Stimulated activated CD4-positive, alpha-beta T cell treated with anti-CD3 and anti-CD28 coated beads, Interleukin-2, amount 100 ng/mL, for 4 hours (primary cell): ENCODE measurements at regions not wholly inside any gene's neighbourhood (a gene's known extent, or its start where the extent isn't known, plus 50 kb on each side); places are given as distances from the start of the nearest gene placed in this dataset.

Experiments
- DNase-seq: peaks from one replicate; pipeline ENCODE4 v3.0.0-alpha.2; 2020; ENCODE audit warnings: low read depth

DNA sequence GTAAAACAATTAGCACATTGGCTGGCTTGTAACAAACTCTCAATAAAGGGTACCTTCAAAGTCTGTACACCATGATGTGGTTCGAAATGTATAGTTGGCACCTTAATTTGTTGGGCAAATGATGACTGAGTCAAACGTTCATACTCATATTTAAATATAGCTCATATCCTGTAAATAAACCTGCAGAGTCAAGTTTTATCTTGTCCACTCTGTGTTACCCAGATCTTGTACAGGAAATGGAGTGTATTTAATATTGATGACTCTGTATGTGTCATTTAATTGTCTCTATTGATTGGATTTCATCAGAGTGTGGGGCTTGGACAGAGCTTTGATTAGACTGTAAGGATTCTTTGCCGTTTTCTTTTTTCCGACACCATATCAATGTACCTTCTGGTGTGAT lies 805.6 kb upstream of the ZEB2 start:
- DNase-seq, result no peak

DNA sequence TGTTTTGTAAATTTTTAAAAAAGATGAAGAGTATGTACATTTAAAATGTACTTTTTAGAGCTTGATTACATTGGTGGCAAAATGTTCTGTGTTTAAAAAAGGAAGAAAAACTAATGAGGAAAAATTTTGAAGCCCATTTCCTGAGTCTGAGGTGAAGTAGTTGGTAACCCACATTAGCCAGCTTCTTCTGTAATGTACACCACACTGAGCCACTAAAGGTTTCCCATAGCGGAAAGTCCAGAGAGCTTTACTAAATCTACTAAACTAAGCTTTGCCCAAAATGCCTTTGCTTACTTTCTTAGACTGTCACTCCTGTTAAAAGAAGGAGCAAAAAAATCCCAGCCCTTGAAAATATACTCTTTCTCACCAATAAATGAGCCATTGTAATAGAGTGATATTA lies 804.8 kb upstream of the ZEB2 start:
- DNase-seq, result no peak

DNA sequence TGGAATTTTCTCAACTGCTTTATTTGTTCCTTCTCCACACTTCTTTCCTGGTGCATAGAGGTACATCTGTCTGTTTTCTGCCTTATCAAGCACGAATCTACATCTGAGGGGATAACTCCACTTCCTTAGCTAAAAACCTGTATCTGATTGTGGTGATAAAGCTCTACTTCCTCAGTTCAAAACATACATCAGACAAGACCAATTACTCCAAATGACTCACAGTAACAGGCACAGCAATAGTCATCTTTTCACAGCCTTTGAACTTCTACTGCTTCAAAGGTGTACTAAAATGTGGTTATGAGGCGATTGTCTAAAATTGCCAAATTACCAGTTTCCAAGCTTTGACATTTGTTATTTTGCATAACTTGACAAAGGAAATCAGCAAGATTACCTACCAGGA lies 803.6 kb upstream of the ZEB2 start:
- DNase-seq, result no peak

GRCh38 chr2:145321344-145321743 lies 801.4 kb upstream of the ZEB2 start:
- DNase-seq, result no peak

- DNase-seq, result no peak
Measured at GRCh38 chr2:145316496-145316895, 796.6 kb upstream of the ZEB2 start.

DNA sequence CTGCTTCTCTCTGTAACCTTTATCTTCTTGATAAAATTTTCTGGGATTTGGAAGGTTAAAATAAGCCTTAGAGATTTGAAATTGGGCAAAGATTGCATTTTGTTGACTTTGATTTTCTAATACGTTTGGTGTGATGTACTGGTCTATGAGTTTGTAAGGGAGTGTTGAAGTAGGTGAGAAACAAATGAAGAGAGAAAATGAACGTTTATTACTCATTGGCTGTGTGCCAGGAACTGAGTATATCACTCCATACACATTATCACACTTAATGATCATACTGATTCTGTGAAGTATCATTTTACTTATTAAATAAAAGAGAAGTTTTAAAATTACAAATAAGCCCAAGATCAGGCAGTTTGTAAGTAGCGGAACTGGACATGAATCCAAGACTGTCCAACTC lies 795.1 kb upstream of the ZEB2 start:
- no peak for DNase-seq

DNA sequence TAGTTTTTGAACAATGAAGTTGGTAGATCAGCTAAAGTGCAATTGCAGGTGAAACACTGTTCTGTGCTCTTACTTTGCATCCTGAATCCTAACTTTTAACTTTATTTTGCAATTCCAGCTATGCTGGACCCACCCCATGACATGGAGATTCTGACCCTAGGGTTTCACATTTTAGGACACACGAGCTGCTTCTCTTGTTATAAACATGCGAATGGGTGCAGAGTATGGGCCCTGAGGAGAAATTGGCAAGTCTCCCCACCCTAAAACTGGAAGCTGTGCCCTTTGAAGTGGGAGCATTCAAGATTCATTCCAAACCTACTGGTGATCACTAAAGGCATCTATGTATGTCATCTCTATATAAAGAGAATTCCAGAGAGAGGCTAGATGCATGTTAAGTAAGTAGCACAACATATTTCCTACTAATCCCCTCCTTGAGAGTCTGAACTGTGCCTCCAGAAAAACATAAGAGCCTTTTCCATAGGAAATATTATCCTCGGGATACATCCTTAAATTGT lies 794.3 kb upstream of the ZEB2 start:
- DNase-seq, result no peak

DNA sequence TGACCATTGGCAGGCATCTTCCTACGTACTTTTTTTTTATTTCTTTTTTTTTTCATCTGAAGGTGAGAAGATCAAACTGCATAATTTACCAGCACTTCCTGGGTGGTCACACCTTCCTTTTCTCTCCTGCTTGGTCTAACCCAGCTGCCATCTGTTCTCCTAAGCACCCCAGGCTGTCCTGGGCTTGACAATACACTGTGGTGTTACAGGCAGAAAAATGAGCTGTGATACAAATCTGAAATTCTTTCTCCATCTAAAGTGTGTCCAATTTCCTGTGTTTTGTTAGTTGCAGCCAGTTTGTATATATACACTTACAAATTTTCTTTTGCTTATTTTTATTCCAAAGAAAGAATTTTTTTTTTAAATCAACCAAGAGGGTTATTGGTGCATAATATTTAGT lies 786.0 kb upstream of the ZEB2 start:
- no peak for DNase-seq

DNA sequence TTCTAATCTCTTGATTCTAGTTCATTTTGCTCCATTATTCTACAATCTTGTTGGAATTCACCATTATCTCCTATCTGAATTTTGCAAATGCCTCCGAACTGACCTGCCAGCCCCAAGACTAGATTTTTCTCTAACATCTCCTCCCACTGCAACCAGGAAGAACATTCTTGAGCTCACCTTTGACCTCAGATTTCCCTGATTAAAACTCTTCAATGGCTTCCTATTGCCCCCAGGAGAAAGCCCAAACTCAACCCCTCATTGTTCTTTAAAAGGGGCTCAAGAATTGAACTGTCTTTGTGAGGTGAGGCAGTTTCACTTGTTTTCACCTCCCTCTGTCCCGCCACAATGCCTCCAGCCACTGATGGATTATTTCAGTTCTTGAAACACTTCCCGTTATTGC lies 784.6 kb upstream of the ZEB2 start:
- no peak for DNase-seq

DNA sequence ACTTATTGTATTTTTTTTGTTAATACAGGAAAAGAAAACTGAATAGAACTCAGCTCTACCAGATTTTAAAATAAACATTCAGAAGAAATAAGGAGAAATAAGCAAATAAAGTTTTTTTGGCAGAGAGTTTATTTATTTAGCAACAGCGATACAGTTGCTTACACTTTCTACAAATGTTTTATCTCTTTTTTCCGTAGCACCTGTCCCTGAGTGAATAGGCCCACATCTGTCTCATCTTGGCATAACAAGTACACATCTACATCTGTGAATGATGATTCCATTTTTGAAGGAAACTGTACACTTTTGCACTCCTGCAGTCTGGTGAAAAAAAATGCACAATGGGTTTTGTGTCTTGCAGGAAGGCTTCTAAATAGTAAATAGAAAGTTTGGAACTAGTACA lies 783.6 kb upstream of the ZEB2 start:
- DNase-seq, result no peak

DNA sequence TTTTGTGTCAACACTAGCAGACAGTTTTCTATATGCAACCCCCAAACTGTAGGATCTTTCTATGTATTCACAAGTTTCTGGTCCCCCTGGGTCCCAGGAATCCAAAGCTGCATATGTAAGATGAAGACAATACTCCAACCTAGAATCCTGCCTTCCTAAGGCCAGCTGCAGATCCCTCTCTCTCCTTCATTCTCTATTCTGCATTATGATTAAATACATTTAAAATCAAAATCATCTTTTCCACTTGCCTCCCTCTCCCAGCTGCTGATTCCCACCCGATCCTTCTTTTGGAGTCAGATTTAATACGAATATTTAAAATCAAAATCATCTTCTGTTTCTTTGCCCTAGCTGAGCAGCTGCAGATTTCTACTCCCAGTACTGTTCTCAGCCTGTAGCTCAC lies 783.0 kb upstream of the ZEB2 start:
- no peak for DNase-seq

GRCh38 chr2:145302451-145302850 lies 782.5 kb upstream of the ZEB2 start:
- no peak for DNase-seq

GRCh38 chr2:145299368-145299767 lies 779.4 kb upstream of the ZEB2 start:
- no peak for DNase-seq

DNA sequence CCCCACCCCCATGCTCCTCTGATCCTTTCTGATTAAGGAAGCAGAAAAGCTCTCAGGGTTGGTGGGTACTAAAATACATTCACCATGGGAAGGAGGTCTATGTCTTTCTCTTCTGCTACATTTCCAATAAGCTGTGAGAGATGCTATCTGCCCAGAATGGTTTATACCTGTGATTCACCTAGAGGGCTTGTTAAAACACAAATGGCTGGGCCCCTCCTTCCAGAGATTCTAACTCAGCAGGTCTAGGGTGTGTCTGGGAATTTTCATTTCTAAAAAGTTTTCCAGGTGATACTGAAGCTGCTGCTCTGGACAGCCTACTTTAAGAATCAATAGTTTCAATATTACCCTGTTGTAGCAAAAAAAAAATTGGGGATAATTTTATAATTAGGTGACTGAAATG lies 772.2 kb upstream of the ZEB2 start:
- no peak for DNase-seq

GRCh38 chr2:145290986-145291385 lies 771.1 kb upstream of the ZEB2 start:
- DNase-seq, result no peak

GRCh38 chr2:145289946-145290345 lies 770.0 kb upstream of the ZEB2 start:
- no peak for DNase-seq

GRCh38 chr2:145288650-145289496 lies 769.0 kb upstream of the ZEB2 start:
- no peak for DNase-seq

- DNase-seq, result no peak
Measured at GRCh38 chr2:145287736-145288135, 767.8 kb upstream of the ZEB2 start.

GRCh38 chr2:145286716-145287275 lies 766.9 kb upstream of the ZEB2 start:
- no peak for DNase-seq

GRCh38 chr2:145284551-145284950 lies 764.6 kb upstream of the ZEB2 start:
- DNase-seq, result no peak

- no peak for DNase-seq
Measured at GRCh38 chr2:145283131-145283530, 763.2 kb upstream of the ZEB2 start.

DNA sequence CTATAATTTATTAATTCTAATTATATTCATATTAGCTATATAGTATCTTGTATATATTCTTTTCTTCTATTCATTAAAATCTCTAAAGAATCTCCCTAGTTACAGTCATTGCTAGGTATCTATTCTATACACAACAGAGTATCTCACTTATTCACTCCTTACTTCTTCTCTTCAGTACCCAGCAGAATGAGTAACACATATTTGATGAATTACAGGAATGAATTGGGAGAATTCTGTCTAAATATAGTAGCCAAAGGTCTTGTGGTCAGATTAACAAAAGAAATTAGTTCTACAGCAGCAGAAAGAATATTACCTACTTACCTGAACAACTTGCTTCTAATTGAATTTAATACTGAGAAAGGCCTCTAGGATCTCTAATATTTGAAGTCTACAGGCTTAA lies 758.0 kb upstream of the ZEB2 start:
- no peak for DNase-seq

DNA sequence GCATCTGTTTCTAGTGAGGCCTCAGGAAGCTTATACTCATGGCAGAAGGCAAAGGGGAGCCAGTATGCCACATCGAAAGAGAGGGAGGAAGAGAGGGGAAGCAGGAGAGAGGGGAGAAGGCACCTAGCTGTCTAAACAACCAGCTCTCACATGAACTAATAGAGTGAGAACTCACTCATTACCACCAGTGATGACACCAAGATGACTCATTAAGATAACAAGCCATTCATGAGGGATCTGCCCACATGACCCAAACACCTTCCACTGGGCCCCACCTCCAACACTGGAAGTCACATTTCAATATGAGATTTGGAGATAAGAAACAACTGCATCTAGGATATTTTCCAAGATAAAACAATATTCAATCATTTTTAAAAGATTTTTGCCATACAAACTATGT lies 753.9 kb upstream of the ZEB2 start:
- no peak for DNase-seq

- DNase-seq, result no peak
Measured at GRCh38 chr2:145268931-145269330, 749.0 kb upstream of the ZEB2 start.
